GM21381 (cell line): ENCODE measurements at regions not wholly inside any gene's neighbourhood (a gene's known extent, or its start where the extent isn't known, plus 50 kb on each side); places are given as distances from the start of the nearest gene placed in this dataset.
"Not testable (repeated sequence)": the region's sequence is repeated elsewhere in the genome, so short reads cannot be mapped to it uniquely, and the experiment has no call there.

ENCODE experiments used
- ATAC-seq: cut with Tn5 transposase; IDR thresholded peaks from one replicate; pipeline ENCODE4 v1.9.1; 2021; ENCODE audit warnings: mild to moderate bottlenecking, moderate library complexity; ENCODE audit not compliant: unreplicated experiment

DNA sequence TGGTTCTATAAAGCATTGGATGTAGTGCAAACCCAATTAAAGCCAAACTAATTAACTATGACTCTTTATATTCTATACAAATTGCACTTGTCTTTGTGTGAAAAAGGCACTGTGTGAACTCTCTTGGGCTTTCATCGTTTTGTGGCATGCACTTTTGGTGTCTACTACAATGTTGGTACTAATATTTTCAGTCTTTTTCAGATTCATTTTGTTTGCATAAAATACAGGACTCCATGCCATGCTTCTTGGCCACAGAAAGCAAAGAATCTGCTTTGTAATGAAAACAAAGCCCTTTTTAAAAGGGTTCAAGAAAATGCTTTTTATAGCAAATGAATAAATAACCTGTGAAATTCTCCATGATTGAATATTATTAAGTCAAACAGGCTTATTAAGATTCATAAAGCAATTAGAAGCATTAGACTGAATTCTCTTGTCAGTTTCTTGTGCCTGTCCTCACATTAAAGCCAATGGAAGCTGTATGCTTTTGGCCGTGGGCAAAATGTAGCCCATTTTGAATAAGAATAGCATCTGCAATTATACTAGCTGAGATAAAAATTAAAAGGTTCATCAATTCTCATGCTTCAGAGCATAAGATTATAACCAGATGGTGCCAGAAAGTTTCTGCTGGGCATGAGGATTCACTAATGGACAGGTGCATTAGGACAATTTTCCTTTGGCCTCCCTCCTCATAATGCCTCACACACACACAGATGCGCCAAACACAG is 1665.2 kb downstream of the SUCLG1 start:
- ATAC-seq = no peak

DNA sequence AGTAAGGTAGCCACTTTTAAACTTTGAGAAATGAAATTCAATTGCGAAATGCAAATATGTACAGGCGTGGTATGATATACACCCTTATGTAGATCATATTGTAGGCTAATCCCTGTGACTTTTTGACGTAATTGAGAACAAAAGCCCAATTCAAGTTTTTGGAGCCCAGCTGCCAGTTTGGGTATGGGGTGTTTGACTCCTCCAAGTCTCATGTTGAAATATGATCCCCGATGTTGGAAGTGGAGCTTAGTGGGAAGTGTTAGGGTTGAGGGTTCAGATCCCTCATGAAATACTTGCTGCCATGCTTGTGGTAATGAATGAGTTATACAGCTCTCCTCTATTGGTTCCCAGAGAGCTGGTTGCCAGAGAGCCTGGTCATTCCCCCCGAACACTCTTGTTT is 1666.8 kb downstream of the SUCLG1 start:
- ATAC-seq = no peak

- no peak for ATAC-seq
Measured at GRCh38 chr2:82790206-82791021, 1668.7 kb downstream of the SUCLG1 start.

GRCh38 chr2:82789851-82790205 is 1669.3 kb downstream of the SUCLG1 start:
- no peak for ATAC-seq

DNA sequence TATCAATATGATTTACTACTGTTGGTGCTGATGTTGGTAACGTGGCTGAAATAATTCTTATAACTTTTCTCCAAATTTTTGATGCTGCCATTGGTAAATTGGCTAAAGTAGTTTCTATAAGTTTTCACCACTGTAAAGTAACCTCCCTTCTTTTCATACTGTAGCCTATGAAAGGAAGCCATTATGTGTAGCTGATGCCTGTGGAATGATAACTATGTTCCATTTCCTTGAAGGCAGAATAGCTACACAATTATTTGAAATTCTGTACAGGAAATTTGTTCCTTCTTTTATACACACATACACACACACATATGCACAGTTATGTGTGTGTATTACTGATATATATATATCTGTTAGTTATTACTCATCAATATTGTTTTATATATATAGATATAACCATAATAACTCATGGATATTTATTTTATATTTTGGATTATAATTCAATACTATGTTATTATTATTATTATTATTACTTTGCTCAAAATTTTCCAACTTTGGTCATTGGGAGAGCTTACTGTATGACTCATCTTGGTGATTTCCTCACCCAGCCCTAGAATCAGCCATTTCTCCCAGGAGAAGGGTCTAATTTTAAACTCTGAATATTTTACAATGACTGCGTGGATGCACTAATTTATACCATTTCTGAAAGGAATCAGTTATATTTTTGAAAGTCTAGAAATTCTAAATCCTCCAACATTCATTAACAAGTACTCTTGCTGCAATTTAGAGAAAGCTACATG is 1677.7 kb downstream of the SUCLG1 start:
- no peak for ATAC-seq

- ATAC-seq = no peak
Measured at GRCh38 chr2:82780050-82780449, 1679.0 kb downstream of the SUCLG1 start.

- no peak for ATAC-seq
Measured at GRCh38 chr2:82752396-82752795, 1706.7 kb downstream of the SUCLG1 start.

DNA sequence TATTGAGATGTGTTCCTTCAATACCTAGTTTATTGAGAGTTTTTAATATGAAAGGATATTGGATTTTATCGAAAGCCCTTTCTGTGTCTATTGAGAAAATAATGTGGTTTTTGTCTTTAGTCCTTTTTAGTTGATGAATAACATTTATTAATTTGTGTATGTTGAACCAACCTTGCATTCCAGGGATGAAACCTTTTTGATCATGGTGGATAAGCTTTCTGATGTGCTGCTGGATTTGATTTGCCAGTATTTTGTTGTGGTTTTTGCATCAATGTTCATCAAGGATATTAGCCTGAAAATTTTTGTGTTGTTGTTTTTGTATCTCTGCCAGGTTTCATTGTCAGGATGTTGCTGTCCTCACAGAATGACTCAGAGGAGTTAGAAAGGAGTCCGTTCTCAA is 1710.4 kb downstream of the SUCLG1 start:
- no peak for ATAC-seq

- ATAC-seq = no peak
Measured at GRCh38 chr2:82740527-82740926, 1718.6 kb downstream of the SUCLG1 start.

- not testable (repeated sequence) for ATAC-seq
Measured at GRCh38 chr2:82737965-82738364, 1721.1 kb downstream of the SUCLG1 start.

DNA sequence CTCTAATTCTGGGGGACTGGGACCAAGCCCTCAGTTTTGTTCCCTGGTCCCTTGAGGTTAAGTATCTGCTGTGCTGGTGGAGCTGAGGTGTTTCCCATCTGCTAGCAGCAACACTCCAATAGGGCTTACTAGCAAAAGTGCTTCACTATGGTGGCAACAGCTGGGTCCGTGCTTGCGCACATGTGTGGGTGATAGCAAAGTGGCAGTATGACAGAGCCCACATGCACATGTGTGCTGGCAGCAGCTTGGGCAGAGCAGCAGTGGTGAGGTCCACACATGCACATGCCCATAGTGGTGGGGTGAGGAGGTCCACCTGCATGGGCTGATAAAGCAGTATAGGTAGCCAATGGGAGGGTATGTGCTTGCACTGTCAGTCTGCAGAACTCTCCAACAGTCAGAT is 1723.7 kb downstream of the SUCLG1 start:
- no peak for ATAC-seq

DNA sequence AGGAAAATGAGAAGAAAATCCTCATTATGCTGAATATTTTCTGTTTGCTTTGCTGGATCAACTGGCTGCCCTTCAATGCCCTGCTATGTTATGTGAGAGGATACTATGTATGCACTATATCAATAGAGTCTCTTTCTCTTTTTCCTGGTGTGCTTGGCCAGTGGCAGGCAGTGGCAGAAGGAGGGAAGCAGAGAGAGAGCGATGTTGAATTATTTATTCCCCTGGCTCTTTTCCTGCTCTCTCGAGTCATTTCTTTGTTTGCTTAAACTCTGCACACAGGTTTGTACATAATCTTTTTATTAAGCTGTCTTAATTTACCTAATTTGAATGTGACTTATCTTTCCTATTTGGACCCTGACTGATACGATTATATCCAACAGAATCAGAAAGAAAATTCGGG is 1727.3 kb downstream of the SUCLG1 start:
- no peak for ATAC-seq

- no peak for ATAC-seq
Measured at GRCh38 chr2:82730811-82731210, 1728.3 kb downstream of the SUCLG1 start.

DNA sequence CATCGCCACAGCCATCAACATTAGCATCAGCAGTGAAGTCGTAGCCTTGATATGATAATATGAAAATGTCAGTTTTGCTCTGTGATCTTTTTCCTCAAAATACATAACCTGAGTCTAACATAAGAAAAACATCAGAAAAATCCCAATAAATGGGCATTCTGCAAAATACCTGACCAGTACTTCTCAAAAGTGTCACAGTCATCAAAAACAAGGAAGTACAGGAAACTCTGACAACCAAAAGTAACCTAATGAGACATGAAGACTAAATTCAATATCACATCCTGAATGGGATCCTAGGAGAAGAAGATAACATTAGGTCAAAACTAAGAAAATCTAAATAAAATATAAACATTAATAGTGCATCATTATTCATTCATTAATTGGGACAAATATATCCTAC is 1731.0 kb downstream of the SUCLG1 start:
- no peak for ATAC-seq

GRCh38 chr2:82708681-82709080 is 1750.4 kb downstream of the SUCLG1 start:
- no peak for ATAC-seq

DNA sequence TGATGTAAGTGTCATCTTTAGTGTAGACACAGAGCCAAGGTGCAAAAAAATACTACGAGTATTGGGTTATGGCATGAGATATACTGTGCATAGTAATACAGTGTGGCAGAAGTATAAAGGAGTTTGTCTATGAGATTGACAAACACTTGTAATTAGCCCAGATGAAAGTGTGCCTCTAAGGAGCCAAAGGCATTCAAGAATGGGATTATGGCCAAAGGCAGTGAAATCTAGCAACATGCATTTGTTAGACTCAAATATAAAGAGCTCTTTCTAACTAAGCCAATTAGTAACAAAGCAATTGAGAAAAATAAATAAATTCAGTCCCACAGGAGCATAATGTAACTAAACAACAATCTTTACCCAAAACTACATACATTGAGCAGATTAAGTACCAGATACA is 1761.8 kb downstream of the SUCLG1 start:
- ATAC-seq = no peak

DNA sequence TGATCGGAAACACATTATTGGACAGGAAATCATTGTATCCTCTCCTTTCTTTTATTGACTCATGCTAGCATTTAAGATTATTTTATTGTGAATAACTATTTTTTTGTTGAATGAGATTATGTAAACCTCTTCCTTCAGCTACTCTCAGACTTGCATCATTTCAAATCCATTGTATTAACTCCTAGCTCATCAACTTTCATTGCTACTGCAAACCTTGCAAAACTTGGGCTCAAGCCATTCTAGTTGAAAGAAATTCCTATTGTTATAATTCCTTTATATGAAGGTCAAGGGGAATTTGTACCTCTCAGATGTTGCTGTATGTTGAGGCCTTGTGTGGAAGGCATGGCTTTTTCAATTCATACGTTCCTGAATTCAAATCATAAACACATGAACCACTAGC is 1764.6 kb downstream of the SUCLG1 start:
- no peak for ATAC-seq

GRCh38 chr2:82690757-82691411 is 1768.2 kb downstream of the SUCLG1 start:
- ATAC-seq = no peak

GRCh38 chr2:82675186-82675585 is 1783.9 kb downstream of the SUCLG1 start:
- no peak for ATAC-seq

DNA sequence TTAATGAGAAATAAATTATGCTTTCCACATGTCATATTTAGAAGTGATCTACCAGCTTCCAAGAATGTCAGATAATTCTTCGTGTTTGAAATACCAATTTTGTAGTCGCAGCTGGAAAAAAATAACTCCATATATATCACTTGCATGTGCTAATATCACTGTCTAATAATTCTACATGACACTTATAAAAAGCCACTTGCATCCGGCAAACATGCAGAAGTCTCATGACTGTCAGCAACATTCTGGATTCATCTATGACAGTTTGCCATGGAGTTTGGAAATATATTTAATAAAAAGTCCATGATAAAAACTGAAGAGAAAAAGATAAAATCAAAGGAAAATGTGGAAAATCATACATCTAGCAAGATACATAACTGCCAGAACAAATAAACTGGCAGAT is 1784.4 kb downstream of the SUCLG1 start:
- no peak for ATAC-seq

- ATAC-seq = no peak
Measured at GRCh38 chr2:82667491-82667890, 1791.6 kb downstream of the SUCLG1 start.
